GM06990 (cell line): ENCODE measurements at regions not wholly inside any gene's neighbourhood (a gene's known extent, or its start where the extent isn't known, plus 50 kb on each side); places are given as distances from the start of the nearest gene placed in this dataset.

ENCODE experiments used
- DNase-seq: peaks from one replicate; pipeline ENCODE4 v3.0.0-alpha.2; 2011; ENCODE audit not compliant: insufficient read length; ENCODE audit errors: extremely low read depth
- H3K27me3 ChIP-seq: replicated peaks from 2 replicates; pipeline ENCODE4 v1.6.0; 2011; ENCODE audit warnings: low read length; ENCODE audit not compliant: control insufficient read depth, insufficient read depth
- H3K36me3 ChIP-seq: 2 replicates; pipeline ENCODE4 v1.5.1; 2011; ENCODE audit warnings: low read length; ENCODE audit not compliant: control insufficient read depth, insufficient read depth
- H3K4me3 ChIP-seq: replicated peaks from 2 replicates; pipeline ENCODE4 v1.5.1; 2011; ENCODE audit warnings: low read depth, mild to moderate bottlenecking, control low read depth, low read length
- CTCF ChIP-seq: IDR thresholded peaks from 2 replicates; pipeline ENCODE4 v1.5.1; 2011; ENCODE audit warnings: low read length, control low read depth, mild to moderate bottlenecking, inconsistent platforms; ENCODE audit not compliant: insufficient read depth, poor library complexity, severe bottlenecking

DNA sequence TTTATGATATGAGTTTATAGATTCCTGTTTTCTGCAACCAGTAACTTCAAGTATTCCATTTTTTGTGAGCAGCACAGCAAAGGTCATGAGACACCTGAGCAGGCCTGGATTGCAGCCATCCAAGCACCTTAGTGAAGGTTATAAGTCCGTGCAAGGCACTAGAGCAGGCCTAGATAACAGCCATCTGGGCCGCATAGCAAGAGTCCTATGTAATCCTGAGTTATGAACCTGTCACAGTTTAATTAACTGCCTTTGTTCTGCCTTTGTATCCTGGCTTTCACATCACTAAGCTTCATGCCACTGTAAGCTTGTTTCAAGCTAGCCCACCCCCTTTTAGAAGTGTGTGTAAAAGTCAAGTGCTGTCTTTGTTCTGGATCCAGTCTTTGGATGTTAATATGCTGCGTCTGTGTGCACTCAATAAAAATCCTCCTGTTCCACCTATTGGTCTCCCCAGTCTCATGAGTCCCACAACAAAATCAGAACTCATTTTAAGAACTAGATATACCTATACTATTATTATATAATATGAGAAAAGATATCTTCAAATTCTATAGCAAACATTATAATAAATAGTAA is 556.2 kb upstream of the CHRM3 start:
- DNase-seq, result no peak
- no peak for TF ChIP-seq CTCF
- Histone ChIP-seq H3K4me3 (no peak overlapping the region), H3K36me3 (no peaks in the 10 kb centered on the region), H3K27me3 (no peaks in the 10 kb centered on the region)

DNA sequence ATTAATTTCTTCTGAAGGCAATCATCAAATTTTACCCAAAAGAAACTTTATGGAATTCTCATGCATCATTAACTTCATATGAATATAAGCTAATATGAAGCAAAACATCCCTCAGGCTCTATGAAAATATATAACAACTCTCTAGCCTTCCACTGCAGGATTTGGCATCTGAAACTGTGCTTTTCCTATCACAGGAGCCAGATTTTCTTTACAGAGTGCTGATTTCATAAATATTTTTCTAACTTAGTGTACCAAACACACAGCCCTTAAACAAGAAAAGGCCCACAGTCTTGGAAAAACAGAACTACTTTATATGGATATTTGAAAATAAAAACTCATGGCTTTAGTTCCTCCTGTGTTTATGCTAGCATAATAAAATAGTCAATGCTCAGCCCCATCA is 559.5 kb upstream of the CHRM3 start:
- no peak for TF ChIP-seq CTCF
- H3K27me3 ChIP-seq, result no peaks in the 10 kb centered on the region
- no peak overlapping the region for H3K4me3 ChIP-seq
- no peaks in the 10 kb centered on the region for H3K36me3 ChIP-seq
- no peak for DNase-seq

DNA sequence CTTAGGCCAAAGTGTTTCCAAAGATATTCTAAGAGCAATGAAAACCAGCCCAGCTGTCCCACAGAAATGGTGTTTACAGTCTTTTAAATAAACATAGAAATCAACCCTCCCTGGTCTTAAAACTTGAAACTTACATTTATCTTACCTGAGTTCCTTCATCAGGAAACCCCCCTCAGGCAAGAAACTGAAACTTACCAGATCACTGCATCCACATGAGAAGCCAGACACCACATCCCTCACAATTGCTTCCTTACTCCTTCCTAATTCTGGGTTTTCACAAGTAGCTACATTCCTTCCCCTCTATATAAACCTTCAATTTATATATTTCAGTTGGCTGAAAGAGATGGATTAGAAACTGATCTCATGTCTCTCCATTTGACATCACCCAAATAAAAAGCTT is 563.0 kb upstream of the CHRM3 start:
- Histone ChIP-seq H3K36me3 (no peaks in the 10 kb centered on the region), H3K27me3 (no peaks in the 10 kb centered on the region), H3K4me3 (no peak overlapping the region)
- DNase-seq, result no peak
- TF ChIP-seq CTCF, result no peak

GRCh38 chr1:238811211-238811879 is 575.0 kb upstream of the CHRM3 start:
- no peak overlapping the region for H3K4me3 ChIP-seq
- DNase-seq, result no peak
- no peaks in the 10 kb centered on the region for H3K27me3 ChIP-seq
- no peaks in the 10 kb centered on the region for H3K36me3 ChIP-seq
- no peak for TF ChIP-seq CTCF

- no peak for DNase-seq
- Histone ChIP-seq H3K27me3 (no peaks in the 10 kb centered on the region), H3K36me3 (no peaks in the 10 kb centered on the region), H3K4me3 (no peak overlapping the region)
- TF ChIP-seq CTCF, result no peak
Measured at GRCh38 chr1:238790882-238791281, 595.5 kb upstream of the CHRM3 start.
